Vagina (tissue), 2 donors: ENCODE measurements at regions not wholly inside any gene's neighbourhood (a gene's known extent, or its start where the extent isn't known, plus 50 kb on each side); places are given as distances from the start of the nearest gene placed in this dataset.

ENCODE experiments used
- POLR2A ChIP-seq, 2 donors: fragments of 450-650 bp; IDR thresholded peaks; one replicate each; pipeline ENCODE4 v1.6.1; 2017; ENCODE audit warnings: antibody characterized with exemption in 2 of 2, mild to moderate bottlenecking in 2 of 2, moderate library complexity in 2 of 2
- POLR2AphosphoS5 ChIP-seq, 2 donors: sonication (generic); formaldehyde crosslinking; IDR thresholded peaks; one replicate each; pipeline ENCODE4 v1.9.0; 2017; ENCODE audit warnings: antibody characterized with exemption in 2 of 2, mild to moderate bottlenecking in 2 of 2, low read depth in 1 of 2; ENCODE audit not compliant: insufficient read depth in 1 of 2
- TF ChIP-seq, protein P1 (sequence below), 3 experiments: fragments of 450-650 bp in 2 of 3; fragments of 200-600 bp in 1 of 3; sonication (generic) in 1 of 3; IDR thresholded peaks; one replicate each; pipeline ENCODE4 v1.5.1; 2017 to 2019; ENCODE audit warnings: antibody characterized with exemption in 3 of 3, mild to moderate bottlenecking in 2 of 3, moderate library complexity in 2 of 3

DNA sequence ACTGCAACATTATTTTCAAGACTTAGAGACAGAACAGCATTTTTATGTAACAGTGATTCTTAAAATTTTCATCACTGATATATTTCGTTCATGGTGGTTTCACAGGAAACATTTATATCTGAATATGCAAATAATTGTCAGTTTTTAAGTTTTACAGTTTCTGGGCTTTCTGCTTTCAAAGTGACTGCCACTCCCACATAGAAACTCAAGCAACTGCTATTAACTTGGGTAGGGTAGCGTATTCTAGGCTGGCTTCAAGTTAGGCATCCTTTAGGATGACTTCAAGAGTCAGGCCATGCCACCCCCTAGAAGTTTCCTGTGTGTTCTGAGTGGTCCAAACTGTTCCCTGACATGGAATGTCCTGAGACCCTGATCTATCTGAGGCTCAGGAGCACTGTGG is 123.6 kb upstream of the TSPAN8 start:
- TF ChIP-seq, protein P1, sequence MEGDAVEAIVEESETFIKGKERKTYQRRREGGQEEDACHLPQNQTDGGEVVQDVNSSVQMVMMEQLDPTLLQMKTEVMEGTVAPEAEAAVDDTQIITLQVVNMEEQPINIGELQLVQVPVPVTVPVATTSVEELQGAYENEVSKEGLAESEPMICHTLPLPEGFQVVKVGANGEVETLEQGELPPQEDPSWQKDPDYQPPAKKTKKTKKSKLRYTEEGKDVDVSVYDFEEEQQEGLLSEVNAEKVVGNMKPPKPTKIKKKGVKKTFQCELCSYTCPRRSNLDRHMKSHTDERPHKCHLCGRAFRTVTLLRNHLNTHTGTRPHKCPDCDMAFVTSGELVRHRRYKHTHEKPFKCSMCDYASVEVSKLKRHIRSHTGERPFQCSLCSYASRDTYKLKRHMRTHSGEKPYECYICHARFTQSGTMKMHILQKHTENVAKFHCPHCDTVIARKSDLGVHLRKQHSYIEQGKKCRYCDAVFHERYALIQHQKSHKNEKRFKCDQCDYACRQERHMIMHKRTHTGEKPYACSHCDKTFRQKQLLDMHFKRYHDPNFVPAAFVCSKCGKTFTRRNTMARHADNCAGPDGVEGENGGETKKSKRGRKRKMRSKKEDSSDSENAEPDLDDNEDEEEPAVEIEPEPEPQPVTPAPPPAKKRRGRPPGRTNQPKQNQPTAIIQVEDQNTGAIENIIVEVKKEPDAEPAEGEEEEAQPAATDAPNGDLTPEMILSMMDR (IDR thresholded peaks at IDR 0.05): no peak
- TF ChIP-seq POLR2A (IDR thresholded peaks at IDR 0.05): no peak
- TF ChIP-seq POLR2AphosphoS5 (IDR thresholded peaks at IDR 0.05; ENCODE audit: insufficient read depth in 1 of 2, low read depth in 1 of 2): no peak
